GM12878 (cell line): ENCODE measurements at regions not wholly inside any gene's neighbourhood (a gene's known extent, or its start where the extent isn't known, plus 50 kb on each side); places are given as distances from the start of the nearest gene placed in this dataset.

Source experiments
- ATAC-seq: fragments of 200-7000 bp; cut with Tn5 transposase; 3 replicates; pipeline ENCODE4 v1.9.1; 2020; ENCODE audit warnings: mild to moderate bottlenecking, moderate library complexity
- BruUV-seq: library from RNA; stranded (reverse); fragments of 400-500 nt; replicated peaks from 2 replicates; lab custom pipeline; 2021; lab: Mats Ljungman, UMichigan
- CTCF ChIA-PET: fragments of 300-600 bp; sonication (Branson Sonifier 250); formaldehyde crosslinking; extraction: SDS; loops from one replicate; lab custom pipeline; 2021; ENCODE audit warnings: inconsistent platforms; lab: Yijun Ruan, JAX
- POLR2A ChIA-PET: fragments of 350-600 bp; formaldehyde crosslinking; extraction: SDS; loops from one replicate; lab custom pipeline; 2021; ENCODE audit warnings: inconsistent platforms; lab: Charles Lee
- RAD21 ChIA-PET: fragments of 300-600 bp; sonication (Branson Sonifier 250); formaldehyde crosslinking; loops from one replicate; lab custom pipeline; 2023; ENCODE audit warnings: antibody characterized with exemption; ENCODE audit not compliant: unreplicated experiment; lab: Charles Lee
- SMC1A ChIA-PET: fragments of 300-600 bp; sonication (Branson Sonifier 250); formaldehyde crosslinking; loops from one replicate; lab custom pipeline; 2023; ENCODE audit not compliant: unreplicated experiment, uncharacterized antibody; lab: Charles Lee
- DNase-seq: peaks from one replicate; pipeline ENCODE4 v3.0.0-alpha.2; 2011; ENCODE audit warnings: low read depth, low spot score
- FAIRE-seq: peaks from 3 replicates; lab custom pipeline; 2011; peaks lifted over from hg19 to GRCh38; lab: Jason Lieb, UNC
- H2AFZ ChIP-seq: 2 replicates; pipeline ENCODE4 v1.6.0; 2011; ENCODE audit warnings: low read depth, low read length, control low read depth; ENCODE audit not compliant: control insufficient read depth
- H3K27ac ChIP-seq: 2 replicates; pipeline ENCODE4 v1.5.1; 2011; ENCODE audit warnings: control low read depth; ENCODE audit not compliant: control insufficient read depth, insufficient read depth
- H3K27me3 ChIP-seq, 2 experiments: replicated peaks in 1 of 2; 2 replicates each; pipeline versions ENCODE4 v1.6.0 to v1.6.1; 2011; ENCODE audit warnings: low read length in 1 of 2; ENCODE audit not compliant: control insufficient read depth in 2 of 2, insufficient read depth in 2 of 2
- H3K36me3 ChIP-seq, 2 experiments: 2 replicates each; pipeline ENCODE4 v1.5.1; 2011; ENCODE audit warnings: low read length in 1 of 2; ENCODE audit not compliant: control insufficient read depth in 2 of 2, insufficient read depth in 2 of 2
- H3K4me1 ChIP-seq: 2 replicates; pipeline ENCODE4 v1.6.1; 2011; ENCODE audit warnings: mild to moderate bottlenecking, low read length, moderate library complexity, mixed read lengths; ENCODE audit not compliant: control insufficient read depth, insufficient read depth
- H3K4me2 ChIP-seq: 2 replicates; pipeline ENCODE4 v1.6.0; 2011; ENCODE audit warnings: control low read depth; ENCODE audit not compliant: control insufficient read depth, insufficient read depth
- H3K4me3 ChIP-seq: fragments of 200-600 bp; sonication (generic); 2 replicates; pipeline ENCODE4 v1.5.1; 2016
- H3K79me2 ChIP-seq: 2 replicates; pipeline ENCODE4 v1.6.0; 2011; ENCODE audit warnings: low read length; ENCODE audit not compliant: control insufficient read depth, insufficient read depth
- H3K9ac ChIP-seq: 2 replicates; pipeline ENCODE4 v1.8.0; 2011; ENCODE audit warnings: low read length, control low read depth, mixed read lengths; ENCODE audit not compliant: control insufficient read depth, insufficient read depth
- H3K9me3 ChIP-seq: replicated peaks from 3 replicates; pipeline ENCODE4 v1.5.1; 2011; ENCODE audit warnings: mild to moderate bottlenecking, low read length; ENCODE audit not compliant: control insufficient read depth, insufficient read depth
- H4K20me1 ChIP-seq: 2 replicates; pipeline ENCODE4 v1.6.0; 2011; ENCODE audit not compliant: control insufficient read depth, insufficient read depth
- EP300 ChIP-seq, 2 experiments: fragments of 150-350 bp in 1 of 2; IDR thresholded peaks; 2 replicates each; pipeline ENCODE4 v1.6.1; 2011 to 2012; ENCODE audit warnings: low read depth in 2 of 2, low read length in 2 of 2, borderline replicate concordance in 1 of 2, improper control_type of control experiment in 1 of 2, inconsistent platforms in 1 of 2; ENCODE audit not compliant: control insufficient read depth in 1 of 2
- ESRRA ChIP-seq: IDR thresholded peaks from 2 replicates; pipeline ENCODE4 v1.6.1; 2012; ENCODE audit warnings: mild to moderate bottlenecking, low read length, improper control_type of control experiment
- HDAC2 ChIP-seq: fragments of 200-600 bp; sonication (generic); IDR thresholded peaks from 2 replicates; pipeline ENCODE4 v1.6.1; 2017
- IRF3 ChIP-seq: fragments of 450-650 bp; IDR thresholded peaks from 2 replicates; pipeline ENCODE4 v1.6.1; 2014; ENCODE audit warnings: mild to moderate bottlenecking
- MEF2B ChIP-seq: fragments of 450-650 bp; IDR thresholded peaks from 2 replicates; pipeline ENCODE4 v1.6.1; 2018; ENCODE audit warnings: mild to moderate bottlenecking, moderate library complexity; ENCODE audit not compliant: partially characterized antibody, poor library complexity, severe bottlenecking
- NFYA ChIP-seq: IDR thresholded peaks from 2 replicates; pipeline ENCODE4 v1.6.1; 2011; ENCODE audit warnings: low read depth, mild to moderate bottlenecking, low read length, improper control_type of control experiment, borderline replicate concordance
- PBX3 ChIP-seq: IDR thresholded peaks from 2 replicates; pipeline ENCODE4 v1.6.1; 2011; ENCODE audit warnings: mild to moderate bottlenecking, low read depth, low read length, moderate library complexity; ENCODE audit not compliant: insufficient replicate concordance
- RB1 ChIP-seq: fragments of 450-650 bp; formaldehyde crosslinking; IDR thresholded peaks from 2 replicates; pipeline ENCODE4 v1.6.1; 2017; ENCODE audit warnings: mild to moderate bottlenecking, borderline replicate concordance
- RBBP5 ChIP-seq: fragments of 200-600 bp; sonication (generic); conservative IDR thresholded peaks from 2 replicates; pipeline ENCODE4 v1.6.1; 2016
- SKIL ChIP-seq: fragments of 450-650 bp; IDR thresholded peaks from 2 replicates; pipeline ENCODE4 v1.6.1; 2017; ENCODE audit warnings: mild to moderate bottlenecking, low read depth, inconsistent platforms; ENCODE audit not compliant: poor library complexity, severe bottlenecking
- TAF1 ChIP-seq: IDR thresholded peaks from 2 replicates; pipeline ENCODE4 v1.6.1; 2011; ENCODE audit warnings: mild to moderate bottlenecking, low read depth, low read length, borderline replicate concordance
- TARDBP ChIP-seq: IDR thresholded peaks from 2 replicates; pipeline ENCODE4 v1.6.1; 2016; ENCODE audit warnings: borderline replicate concordance
- TCF3 ChIP-seq: IDR thresholded peaks from 2 replicates; pipeline ENCODE4 v1.6.1; 2012; ENCODE audit warnings: low read depth, mild to moderate bottlenecking, low read length, borderline replicate concordance; ENCODE audit not compliant: insufficient read depth
- ZNF592 ChIP-seq: fragments of 450-650 bp; IDR thresholded peaks from 2 replicates; pipeline ENCODE4 v1.6.1; 2017; ENCODE audit warnings: mild to moderate bottlenecking, moderate library complexity
- ZZZ3 ChIP-seq: IDR thresholded peaks from 2 replicates; pipeline ENCODE4 v1.6.1; 2011; ENCODE audit warnings: low read depth; ENCODE audit not compliant: control insufficient read depth, insufficient read length
- WGBS: methylation state at CpG from one replicate; pipeline ENCODE4 v1.1.6; 2016; ENCODE audit warnings: low lambda C conversion rate; ENCODE audit not compliant: insufficient replicate concordance, insufficient coverage; ENCODE audit errors: missing lambda C conversion rate; 5-methylcytosine and 5-hydroxymethylcytosine counted together
- in situ Hi-C: fragments of 300-500 bp; cut with MboI; formaldehyde crosslinking; loops from 9 replicates; pipeline ENCODE4 v1.14.3; 2018; ENCODE audit warnings: mixed read lengths
- intact Hi-C: fragments of 100-400 bp; cut with micrococcal nuclease; formaldehyde crosslinking; loops from one replicate; pipeline ENCODE4 v1.14.2; 2022; ENCODE audit not compliant: unreplicated experiment

- TF ChIP-seq ZNF592: no peak
- TF ChIP-seq IRF3: no peak
Measured at GRCh38 chr18:14914121-14914520, 166.1 kb downstream of the ANKRD30B start (continued).

- H3K79me2 ChIP-seq: no peaks in the 10 kb centered on the region
- ATAC-seq (no peak), DNase-seq (no peak), FAIRE-seq (no peak)
- ChIA-PET CTCF (no interaction called here), SMC1A (no interaction called here), RAD21 (no interaction called here), POLR2A (no interaction called here)
- H3K36me3 ChIP-seq: no peaks in the 10 kb centered on the region
- in situ Hi-C loops (no loop called here), intact Hi-C loops (no loop called here)
- H4K20me1 ChIP-seq: no peaks in the 10 kb centered on the region
- no peaks in the 10 kb centered on the region; the same call in 2 of the 3 replicates for H3K9me3 ChIP-seq
- BruUV-seq: no TSS peak
- H3K4me1 ChIP-seq: no peaks in the 10 kb centered on the region
- H3K4me3 ChIP-seq: no peak overlapping the region
- no peak overlapping the region for H3K4me2 ChIP-seq
- 0% methylated on average over 3 of the region's 3 CpGs for WGBS
- no peak overlapping the region for H3K27ac ChIP-seq
- H3K9ac ChIP-seq: no peak overlapping the region
- H2AFZ ChIP-seq: no peak overlapping the region
- H3K27me3 ChIP-seq: no peaks in the 10 kb centered on the region
- no peak for TF ChIP-seq PBX3
- no peak for TF ChIP-seq ESRRA
- no peak for TF ChIP-seq RB1
- no peak for TF ChIP-seq HDAC2
- no peak for TF ChIP-seq TAF1
- no peak for TF ChIP-seq NFYA
- no peak for TF ChIP-seq RBBP5
- TF ChIP-seq SKIL: no peak
- no peak for TF ChIP-seq MEF2B
- TF ChIP-seq ZZZ3: no peak
- no peak for TF ChIP-seq TARDBP
- no peak for TF ChIP-seq EP300 (IDR thresholded peaks at IDR 0.05; ENCODE audit: borderline replicate concordance in 1 of 2, control insufficient read depth in 1 of 2, low read depth in 2 of 2, low read length in 2 of 2)
- no peak for TF ChIP-seq TCF3
Measured at GRCh38 chr18:14914771-14915170, 166.8 kb downstream of the ANKRD30B start.
